NCI-H1930 (cell line): ENCODE measurements at regions not wholly inside any gene's neighbourhood (a gene's known extent, or its start where the extent isn't known, plus 50 kb on each side); places are given as distances from the start of the nearest gene placed in this dataset.
"Not testable (repeated sequence)": the region's sequence is repeated elsewhere in the genome, so short reads cannot be mapped to it uniquely, and the experiment has no call there.

Experiments used
- DNase-seq, 2 experiments: peaks; one replicate each; lab custom pipeline; 2025; lab: John Stamatoyannopoulos, UW

DNA sequence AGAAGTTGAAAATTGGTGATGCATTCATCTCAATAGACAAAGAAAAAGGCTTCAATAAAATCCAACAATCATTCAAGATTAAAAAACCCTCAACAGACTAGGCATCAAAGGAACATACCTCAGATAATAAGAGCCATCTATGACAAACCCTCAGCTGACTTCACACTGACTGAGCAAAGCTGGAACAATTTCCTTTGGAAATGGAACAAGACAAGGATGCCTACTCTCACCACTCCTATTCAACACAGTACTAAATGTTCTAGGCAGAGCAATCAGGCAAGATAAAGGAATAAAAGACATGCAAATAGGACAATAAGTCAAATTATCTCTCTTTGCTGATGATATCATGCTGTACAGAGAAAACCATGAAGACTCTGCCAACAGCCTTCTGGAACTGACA lies 1188.1 kb downstream of the DTWD2 start:
- DNase-seq: peak in 1 of 2 experiments; percentile 7

DNA sequence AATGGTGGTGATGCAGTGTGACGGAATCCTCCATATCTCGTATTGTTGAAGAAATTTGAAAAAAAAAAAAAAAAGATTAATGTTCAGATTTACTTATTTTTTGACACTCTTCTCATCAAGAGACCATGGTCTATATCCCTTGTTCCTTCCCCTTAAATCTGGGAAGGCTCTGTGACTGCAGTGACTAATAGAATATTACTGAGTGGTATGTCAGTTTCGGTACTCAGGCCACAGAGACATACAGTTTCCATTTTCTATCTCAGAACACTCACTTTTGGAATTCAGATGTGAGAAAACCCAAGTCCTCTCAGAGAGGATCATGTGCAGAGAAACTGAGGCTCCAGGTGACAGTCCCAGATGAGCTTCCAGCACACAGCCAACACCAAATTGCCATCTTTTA lies 1193.5 kb downstream of the DTWD2 start:
- DNase-seq: no peak

DNA sequence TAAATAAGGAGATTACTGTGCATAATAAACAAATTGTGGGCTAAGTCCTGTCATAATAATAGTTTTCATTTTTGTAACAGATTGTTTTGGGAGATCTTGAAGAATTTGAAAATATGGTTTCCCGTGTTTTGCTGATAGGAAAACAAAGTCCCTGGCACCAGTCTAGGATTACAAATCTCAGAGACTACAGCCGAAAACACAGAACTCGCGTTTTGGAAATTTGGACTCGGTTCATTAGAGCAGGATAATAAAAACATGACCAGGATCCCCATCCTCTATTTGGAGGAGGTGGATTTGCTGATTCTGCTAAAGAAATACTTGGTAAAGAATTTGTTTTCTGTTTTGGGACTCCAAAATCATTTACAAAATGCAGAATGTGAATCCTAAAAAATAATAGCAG lies 1194.4 kb downstream of the DTWD2 start:
- DNase-seq: no peak

DNA sequence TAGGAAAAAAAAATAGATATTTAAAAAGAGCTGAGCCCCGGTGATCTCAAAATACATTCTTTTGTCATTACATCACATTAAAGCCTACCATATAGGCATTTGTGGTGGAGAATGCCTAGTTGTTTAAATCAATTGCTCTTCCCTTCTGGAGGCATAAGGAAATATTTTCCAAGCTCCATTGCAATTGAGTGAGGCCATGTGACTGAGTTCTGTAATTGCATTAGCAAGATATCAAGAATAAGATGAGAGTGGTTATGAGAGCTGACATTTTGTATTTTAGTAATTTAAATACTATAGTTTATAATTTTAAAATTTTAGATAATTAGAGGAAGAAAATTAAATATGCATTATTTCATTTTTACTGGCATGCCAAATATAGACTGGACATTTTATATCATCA lies 1195.9 kb downstream of the DTWD2 start:
- DNase-seq: no peak

DNA sequence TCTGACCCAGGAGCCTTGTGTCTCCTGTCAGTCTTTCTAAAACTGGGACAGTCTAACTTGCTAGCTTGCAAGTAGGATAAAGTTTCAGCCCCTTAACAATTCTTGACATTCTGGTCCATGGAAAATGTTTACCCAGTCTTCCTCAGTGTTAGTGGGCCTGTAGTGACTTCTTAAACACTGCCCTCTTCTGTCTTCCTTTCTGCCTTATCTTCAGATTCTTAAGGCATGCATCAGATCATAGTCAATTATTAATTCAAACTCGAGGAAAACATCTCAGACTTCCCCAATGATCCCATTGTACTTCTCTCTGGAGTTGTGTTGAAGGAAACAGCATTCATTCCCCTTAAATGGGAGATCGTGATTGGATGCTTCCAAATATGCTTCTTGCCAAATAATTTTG lies 1199.8 kb downstream of the DTWD2 start:
- DNase-seq: no peak

DNA sequence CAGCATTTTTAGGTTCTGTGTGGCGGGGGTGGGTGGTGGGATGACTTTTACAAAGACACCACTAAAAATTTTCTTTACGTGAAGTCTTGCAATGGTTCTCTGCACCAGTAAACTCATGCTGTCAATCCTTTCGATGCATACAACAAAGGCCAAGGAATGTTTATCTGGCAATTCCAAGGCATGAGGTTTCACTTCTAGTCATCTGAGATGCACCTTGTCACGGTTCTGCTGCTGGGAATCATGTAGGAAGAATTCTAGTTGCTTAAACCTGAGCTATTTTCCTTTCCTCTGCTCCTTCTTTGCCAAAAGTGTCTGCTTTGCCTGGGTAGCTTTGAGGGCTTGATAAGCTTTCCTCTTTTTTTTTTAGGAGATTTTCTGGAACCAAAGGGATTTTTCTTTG lies 1204.5 kb upstream of the SEMA6A start:
- DNase-seq: no peak

DNA sequence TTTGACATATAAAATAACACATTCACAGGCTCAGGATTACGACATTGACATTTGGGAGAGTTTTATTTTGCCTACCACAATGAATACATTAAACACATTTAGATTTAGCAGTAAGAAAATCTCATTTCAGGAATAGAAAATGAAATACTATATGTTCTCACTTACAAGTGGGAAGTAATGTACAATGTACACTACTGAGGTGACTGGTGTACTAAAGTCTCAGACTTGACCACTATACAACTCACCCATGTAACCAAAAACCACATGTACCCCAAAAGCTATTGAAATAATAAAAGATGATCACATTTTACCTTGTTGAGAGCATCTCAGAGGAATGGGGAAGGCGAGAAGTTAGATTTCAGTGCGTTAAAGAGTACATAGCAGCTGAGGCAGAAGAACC lies 1202.4 kb upstream of the SEMA6A start:
- no peak for DNase-seq

DNA sequence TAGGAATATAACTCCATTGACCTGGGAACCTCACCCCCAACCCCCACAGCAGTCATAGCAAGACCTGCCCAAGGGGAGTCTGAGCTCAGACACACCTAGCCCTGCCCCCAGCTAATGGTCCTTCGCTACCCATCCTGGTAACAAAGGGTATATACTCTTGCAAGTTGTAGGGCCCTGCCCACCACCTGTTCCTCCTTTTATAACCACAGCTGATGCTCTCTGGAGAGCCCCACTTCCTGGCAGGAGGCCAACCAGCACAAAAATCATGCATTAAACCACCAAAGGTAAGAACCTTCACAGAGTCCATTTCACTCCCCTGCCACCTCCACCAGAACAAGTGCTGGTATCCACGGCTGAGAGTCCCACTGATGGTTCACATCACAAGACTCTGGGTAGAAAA lies 1195.3 kb upstream of the SEMA6A start:
- DNase-seq: no peak

DNA sequence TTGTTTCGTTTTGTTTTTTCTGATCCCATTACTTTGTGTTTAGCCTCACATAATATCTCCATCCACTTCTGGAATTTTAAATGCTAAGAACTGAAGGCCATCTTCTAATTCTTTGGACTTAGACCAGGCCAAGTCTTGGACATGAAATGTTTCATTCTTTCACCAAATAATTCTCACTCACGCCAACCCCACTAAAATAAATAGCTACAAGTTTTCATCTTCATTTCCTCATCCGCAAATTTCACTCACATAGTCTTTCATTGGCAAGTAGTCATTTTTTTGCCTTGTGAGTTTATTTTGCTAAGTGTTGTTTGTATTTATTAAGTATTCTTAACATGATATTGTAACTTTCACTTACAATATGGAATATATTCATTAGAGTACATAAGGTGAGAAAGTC lies 1188.6 kb upstream of the SEMA6A start:
- no peak for DNase-seq

DNA sequence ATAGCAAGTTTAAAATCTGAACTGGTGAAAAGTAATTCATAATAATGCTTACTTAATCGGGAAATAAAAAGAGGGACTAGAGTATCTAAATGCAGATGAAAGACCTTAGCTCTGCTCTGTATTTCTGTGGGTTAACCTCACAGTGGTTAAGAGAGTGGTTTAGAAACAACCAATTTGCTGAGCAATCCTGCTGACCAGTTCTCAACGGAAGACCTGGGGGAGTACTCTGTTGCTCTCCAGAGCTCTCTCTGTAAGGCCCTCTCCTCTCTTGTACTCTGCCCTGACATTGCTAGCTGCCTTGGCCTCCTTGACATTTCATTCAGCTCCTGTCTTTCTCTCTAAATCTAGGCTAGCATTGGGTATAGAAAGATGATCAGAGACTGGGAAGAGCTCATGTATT lies 1186.6 kb upstream of the SEMA6A start:
- no peak for DNase-seq

DNA sequence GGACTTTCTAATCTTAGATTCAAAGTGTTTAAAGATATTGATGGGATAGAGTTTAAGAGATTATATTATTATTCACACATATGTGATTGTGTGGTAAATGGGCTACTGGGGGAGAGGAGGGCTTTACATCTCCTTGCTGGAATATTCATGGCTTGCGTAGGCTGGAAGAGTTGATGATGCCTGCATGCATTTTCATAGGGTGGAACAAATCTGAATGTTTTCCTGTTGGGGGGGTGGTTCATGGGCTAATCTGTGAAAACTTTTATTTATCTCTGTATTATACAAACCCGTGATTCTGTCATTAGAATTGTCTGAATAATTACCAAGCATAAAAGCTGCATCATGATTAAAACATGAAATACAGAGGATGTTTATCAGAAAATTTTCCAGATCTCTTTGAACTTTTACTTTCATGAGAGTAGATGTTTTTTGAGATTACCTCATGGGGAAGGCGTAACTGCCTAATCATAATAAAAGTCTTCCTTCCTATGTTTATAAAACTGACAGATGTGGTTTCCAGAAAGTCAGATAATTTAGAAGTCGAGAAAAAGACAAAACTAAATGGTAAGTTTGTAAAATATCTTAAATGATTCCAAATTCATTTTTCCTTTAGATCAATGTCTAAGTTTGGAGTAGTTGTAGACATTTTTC lies 1185.4 kb upstream of the SEMA6A start:
- DNase-seq: no peak

DNA sequence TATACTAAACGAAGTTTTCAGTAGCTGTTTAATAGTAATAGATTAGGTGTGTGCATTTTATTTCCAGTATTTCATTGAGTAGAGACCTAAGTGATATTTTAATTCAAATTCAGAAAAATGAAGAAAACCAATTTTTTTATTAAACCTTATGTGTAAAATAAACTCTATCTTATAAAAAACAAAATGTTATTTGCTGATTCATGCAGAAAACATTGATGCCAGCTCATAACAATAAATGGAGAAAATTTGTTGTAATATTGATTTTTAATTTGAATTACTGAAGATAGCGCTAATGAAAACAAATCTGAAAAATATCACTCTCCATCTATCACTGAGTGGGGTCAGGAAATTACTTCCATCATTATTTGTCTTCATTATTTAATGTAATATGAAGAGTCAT lies 1177.8 kb upstream of the SEMA6A start:
- DNase-seq: no peak

DNA sequence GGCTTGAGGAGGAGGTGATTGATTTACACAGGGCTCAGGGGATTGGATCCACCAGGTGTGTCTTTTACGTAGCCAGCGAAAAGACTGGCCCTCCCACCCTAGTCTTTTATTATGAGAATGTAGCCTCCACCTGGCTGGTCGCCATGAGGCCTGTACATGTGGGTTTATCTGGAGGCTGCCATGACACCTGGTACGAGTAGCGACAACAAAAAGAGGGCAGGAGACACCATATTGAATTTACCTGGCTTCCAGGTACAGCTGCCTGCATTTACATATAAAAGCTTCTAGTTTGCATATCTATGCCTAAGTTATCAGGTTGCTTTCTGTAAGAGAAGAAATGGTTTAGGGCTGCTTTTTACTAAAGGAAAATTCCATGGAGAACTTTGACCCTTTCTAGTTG lies 1173.7 kb upstream of the SEMA6A start:
- DNase-seq: no peak

DNA sequence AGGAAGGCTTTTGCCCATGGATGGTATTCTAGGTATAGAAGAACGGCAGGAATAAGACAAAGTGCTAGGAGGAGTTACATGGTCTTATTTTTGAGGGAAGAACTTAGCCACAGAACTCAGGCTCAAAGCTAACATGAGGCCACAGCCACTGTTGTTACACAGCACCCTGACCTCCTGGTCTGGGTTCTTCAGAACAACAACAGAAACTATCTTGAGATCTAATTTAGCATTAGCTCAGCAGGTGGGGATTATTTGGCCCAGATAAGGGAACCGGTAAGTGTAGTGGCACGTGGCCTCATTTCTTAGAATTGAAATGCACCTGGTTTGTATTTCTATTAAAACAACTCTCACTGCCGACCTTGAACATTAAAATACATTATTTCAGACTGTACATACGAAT lies 1168.7 kb upstream of the SEMA6A start:
- no peak for DNase-seq

DNA sequence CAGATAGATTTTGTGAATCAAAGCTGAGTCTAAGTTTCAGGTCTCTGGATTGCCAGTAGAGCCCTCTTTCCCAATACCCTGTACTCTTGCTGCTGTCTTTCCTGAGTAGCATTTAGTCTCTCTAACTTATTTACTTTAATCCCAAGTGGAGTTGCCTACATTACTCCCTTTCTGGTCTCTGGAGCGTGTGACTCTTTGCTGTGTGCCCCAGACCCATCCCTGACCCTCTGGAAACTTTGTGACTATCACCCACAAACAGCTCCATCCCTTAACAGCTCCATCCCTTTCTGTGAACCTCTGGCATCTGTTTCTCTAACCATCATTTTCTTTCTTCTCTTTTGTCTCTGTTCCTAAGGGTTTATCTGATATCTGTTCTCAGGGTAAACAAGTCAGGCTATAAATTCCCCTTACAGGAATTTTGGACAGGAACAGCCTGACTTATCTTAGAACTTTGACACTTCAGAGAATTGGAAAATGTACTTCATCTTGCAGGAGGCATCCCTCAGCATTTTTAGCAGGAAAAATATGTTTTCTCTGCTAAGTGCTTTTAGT lies 1167.1 kb upstream of the SEMA6A start:
- no peak for DNase-seq

DNA sequence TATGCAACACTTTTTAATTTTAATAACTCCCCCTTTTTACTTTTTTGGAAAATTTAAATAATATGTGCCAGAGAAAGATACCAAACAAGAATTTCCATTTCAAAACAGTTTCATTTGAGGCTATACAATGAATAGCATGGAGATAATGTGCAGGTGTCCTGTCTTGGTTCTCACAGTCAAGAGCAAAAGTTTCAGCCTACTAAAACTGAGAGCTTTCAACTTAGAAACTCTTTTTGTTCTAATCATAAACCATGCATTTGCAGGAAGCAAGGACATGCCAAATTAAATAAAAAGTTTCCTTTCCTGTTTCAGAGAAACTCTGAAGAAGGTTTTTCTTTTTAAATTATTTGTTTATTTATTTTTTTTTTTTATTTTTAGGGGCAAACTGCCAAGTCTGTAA lies 1165.6 kb upstream of the SEMA6A start:
- no peak for DNase-seq

DNA sequence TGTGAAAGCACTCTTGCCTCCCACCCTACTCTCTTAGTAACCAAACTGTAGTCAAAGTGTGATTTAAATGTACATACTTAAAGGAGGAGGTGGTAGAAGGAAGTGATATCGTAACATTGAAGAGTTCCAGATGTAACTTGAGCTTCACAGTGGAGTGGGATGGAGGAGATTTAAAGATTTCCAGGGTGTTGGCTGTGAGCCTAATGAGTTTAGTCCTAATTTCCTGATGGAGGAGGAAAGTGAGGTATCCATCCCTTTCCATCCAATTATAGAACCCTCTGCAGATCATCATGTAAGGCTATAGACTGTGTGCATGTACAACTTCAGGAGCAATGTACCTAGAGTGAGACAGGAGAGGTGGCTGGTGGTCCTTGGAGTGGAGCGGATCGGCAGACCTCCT lies 1163.9 kb upstream of the SEMA6A start:
- no peak for DNase-seq

DNA sequence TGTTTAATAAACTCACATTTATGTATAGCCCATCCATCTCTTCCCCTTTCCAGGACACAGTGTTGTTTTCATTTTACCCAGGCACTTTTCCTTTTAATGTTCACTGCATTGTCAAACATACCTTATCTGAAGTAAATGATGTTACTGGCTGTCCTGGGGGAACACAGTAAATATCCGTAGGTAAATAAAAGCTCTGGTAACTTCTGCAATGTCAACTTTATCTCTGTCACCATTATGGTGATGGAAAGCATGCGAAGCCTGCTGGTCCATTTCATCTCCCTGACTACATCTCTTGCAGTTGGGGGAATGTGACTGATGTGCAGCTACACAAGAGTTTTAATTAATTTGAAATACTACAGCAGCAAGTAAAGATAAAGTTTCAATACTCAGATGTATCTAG lies 1162.1 kb upstream of the SEMA6A start:
- DNase-seq: no peak

DNA sequence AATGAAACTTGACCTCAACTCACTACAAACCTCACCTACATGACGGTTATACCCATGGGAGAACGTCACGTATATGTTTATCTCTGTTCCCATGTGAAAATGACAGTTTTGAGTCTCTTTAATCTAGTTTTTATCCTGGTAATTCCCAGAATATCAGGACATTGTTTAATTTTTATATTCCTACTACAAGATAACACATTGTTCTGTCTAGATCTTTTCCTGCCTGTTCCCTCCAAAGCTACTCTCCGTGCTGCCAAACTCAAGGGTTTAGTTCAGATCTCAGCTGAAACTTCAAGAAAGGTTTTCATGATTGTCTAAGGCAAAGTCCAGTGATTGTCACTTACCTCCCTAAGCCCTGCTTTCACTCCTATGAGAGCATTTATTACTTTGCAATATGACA lies 1159.4 kb upstream of the SEMA6A start:
- no peak for DNase-seq

DNA sequence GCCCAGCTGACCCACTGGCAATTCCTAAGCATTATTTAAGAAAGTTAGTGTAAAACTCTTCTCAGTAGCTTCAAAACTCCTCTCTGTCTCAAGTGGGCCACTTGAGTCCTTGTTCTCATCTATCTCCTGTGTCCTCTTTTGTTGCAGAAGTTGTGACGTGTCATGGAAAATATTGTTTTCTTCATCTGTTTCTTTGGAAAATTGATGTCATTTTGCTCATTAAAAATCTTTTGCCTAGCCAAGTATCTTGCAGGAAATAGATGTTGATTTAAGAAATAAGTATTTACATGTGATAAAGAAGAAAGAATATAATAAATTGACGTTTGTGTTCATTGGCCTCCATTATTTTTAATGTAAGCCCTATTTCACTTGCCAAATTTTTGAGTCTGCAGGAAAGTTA lies 1158.4 kb upstream of the SEMA6A start:
- no peak for DNase-seq

DNA sequence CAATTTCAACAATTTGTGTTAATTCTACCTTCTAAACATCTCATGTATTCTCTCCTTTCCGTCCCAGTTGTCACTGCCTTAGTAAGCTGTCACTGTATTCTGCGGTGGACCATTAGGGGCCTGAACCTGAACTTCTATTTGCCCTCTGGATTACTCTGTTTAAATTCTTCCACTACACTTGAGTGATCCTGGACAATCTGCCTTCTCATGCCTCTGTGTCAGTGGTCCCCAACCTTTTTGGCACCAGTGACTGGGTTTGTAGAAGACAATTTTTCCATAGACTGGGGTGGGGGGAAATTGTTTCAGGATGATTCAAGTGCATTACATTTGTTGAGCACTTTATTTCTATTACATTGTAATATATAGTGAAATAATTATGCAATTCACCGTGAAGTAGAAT lies 1157.6 kb upstream of the SEMA6A start:
- DNase-seq: no peak

DNA sequence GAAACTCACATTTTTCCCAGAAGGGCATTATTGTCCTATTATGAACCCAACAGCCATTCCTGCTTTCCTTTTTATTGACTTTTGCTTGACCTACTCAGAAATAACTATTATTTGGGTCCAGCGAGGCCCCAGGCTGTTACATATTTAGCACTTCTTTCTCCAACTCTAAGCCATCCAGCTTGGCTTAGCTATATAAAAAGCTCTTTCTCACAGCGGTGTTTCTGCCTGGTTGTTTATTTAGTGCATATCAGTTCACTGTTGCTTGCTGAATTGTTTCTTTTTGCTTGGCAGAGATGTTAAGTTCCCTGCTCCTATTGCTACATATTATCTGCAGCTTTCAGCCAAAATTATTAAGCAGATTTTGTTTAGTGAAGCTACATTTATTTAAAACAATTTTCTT lies 1156.8 kb upstream of the SEMA6A start:
- no peak for DNase-seq

DNA sequence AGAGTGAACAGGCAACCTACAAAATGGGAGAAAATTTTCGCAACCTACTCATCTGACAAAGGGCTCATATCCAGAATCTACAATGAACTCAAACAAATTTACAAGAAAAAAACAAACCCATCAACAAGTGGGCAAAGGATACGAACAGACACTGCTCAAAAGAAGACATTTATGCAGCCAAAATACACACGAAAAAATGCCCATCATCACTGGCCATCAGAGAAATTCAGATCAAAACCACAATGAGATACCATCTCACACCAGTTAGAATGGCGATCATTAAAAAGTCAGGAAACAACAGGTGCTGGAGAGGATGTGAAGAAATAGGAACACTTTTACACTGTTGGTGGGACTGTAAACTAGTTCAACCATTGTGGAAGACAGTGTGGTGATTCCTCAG lies 1146.2 kb upstream of the SEMA6A start:
- not testable (repeated sequence) for DNase-seq

DNA sequence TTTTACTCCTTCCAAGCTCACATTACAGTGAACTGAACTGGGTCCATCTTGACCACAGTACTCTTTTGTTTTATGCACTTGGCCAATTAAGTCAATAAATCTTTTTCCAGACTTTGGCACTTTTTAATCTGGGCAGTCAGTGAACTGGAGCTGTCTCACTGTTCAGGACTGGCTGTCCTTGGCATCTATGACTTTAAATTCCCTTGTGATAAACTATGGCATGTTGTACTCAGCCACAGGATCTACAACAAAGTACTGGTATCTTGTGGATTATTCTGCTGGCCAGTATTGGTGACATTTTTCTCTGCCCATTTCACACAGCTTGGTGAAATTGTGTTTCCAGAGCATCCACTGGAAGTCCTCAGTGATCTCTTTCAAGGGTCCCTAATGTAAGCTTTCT lies 1144.8 kb upstream of the SEMA6A start:
- DNase-seq: no peak
